HG02884 (cell line): ENCODE measurements at regions not wholly inside any gene's neighbourhood (a gene's known extent, or its start where the extent isn't known, plus 50 kb on each side); places are given as distances from the start of the nearest gene placed in this dataset.
"Not testable (repeated sequence)": the region's sequence is repeated elsewhere in the genome, so short reads cannot be mapped to it uniquely, and the experiment has no call there.

Source experiments
- ATAC-seq: cut with Tn5 transposase; IDR thresholded peaks from one replicate; pipeline ENCODE4 v1.9.1; 2021; ENCODE audit warnings: mild to moderate bottlenecking, moderate library complexity; ENCODE audit not compliant: unreplicated experiment

DNA sequence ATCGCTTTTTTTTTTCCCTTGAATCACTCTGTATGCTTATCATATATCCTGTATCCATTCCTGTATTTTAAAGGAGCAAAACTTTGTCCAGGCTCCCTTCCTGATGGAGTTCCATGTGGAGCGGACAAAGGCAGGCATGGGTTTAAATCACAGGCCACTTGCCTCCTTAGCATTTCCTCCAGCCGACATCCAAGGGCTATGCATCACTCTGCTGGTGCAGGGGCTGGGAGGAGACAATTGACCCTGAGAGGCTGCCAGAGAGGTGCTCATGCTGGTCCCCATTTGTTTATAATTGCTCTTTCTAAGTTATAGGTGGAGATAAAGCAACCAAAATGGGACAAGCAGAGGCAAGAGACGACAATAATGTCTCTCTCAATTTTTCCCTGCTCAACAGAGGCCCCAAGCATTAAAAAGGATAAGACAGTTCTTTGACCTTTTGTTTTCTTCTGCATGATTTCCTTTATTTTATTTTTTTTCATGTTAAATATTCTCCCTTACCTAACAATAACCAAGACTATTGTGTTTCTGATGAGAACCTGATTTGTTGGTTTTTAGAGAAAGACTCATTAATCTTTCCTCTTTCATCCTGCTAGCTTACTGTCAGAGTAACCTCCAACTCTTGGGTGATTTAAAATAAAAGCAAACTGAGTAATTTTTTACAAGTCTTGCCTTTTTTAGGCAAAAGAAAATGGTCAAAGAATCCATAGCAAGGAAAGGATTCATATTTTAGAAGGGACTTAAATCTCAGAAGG, 353.7 kb downstream of the ADGRL2 start:
- ATAC-seq = no peak

DNA sequence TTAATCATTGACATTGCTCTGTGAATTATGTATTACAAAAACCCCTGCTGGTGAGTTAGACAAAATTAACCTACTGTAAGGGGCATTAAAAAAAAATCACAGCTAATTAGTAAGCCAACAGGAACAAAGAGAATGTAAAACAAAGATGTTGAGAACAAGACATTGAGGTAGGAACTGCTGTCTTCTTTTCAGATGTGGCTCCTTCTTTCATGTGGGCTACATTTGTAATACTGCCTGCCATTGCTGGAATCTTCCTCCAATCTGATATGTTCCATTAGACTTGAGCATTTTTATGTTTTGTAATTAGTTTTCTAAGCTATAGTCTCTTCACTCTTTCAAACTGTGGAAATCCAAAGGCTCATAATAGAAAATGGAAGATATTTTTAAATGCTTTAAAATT, 353.0 kb downstream of the ADGRL2 start:
- no peak for ATAC-seq

DNA sequence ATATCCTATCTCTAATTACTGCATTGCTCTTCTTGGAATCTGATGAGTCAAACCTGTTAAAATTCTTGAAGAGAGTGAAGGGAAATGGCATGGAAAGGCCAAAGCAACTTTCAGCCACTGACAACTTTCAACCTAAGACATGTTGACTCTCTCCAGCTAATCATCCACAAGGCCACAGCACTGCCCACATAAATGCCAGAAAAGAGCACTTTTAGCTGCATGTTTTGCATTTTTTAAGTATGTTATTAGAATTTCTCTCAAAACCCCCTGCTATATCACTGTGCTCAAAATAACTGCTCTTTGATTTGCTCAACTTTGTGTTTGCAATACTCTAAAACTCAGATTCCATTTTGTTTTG, 352.5 kb downstream of the ADGRL2 start:
- ATAC-seq = no peak

DNA sequence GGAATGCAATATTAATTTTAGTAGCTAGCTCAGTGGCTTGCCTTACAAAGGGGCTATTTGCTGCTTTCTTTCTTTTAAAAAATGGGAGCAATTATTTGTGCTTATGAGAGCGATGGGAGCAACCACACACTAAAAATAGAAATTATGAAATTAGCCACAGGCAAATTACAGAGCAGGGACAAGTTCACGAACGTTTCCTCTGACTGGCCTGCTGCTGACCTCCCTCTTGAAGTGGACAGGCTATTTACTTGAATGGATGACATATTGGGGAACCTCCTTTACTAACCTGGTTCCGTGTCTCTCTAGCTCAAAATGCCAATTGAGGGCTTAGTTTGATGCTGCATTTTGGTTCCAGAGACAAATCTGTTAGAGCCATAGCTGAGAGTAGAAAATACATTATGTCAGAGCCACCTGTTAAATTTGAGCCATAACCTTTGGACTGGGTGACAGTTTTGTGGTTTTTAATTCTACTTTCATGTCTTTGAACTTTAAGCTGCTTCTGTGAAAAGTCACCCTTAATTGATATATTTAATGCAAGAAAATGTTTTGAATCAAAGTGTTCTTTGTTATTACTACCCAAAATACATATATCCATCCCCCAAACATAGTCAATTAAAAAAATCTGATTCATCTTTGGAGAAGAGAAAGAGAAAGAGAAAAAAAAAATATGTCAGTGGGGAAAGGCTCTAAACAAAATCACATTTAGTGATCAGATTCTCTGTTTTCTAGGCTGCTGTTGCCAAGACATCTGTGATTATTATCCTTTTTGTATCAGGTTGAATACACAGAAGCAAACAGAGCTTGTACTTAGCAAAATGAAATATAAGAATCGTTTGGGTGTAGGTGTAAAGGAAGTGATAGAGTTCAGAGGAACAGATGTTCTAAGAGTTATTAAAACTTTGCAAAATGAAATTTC, 351.9 kb downstream of the ADGRL2 start:
- ATAC-seq = no peak

DNA sequence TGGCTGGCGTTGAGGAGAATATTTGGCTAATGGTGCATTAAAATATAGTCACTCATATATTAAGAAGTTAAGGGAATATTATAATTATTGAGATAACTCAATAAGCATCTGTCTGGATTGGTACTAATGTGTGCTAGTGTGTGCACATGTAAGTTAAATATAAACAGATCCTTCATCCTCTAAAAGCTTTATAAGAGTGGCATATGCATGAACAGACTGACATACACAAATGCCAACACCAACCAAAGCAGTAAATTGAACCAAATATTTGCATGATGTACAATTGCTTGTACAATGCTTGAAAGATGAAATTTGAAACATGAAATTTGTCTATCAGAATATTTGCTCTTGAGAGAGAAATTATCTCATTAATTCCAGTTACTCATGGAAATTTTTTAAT, 344.9 kb downstream of the ADGRL2 start:
- ATAC-seq = no peak

DNA sequence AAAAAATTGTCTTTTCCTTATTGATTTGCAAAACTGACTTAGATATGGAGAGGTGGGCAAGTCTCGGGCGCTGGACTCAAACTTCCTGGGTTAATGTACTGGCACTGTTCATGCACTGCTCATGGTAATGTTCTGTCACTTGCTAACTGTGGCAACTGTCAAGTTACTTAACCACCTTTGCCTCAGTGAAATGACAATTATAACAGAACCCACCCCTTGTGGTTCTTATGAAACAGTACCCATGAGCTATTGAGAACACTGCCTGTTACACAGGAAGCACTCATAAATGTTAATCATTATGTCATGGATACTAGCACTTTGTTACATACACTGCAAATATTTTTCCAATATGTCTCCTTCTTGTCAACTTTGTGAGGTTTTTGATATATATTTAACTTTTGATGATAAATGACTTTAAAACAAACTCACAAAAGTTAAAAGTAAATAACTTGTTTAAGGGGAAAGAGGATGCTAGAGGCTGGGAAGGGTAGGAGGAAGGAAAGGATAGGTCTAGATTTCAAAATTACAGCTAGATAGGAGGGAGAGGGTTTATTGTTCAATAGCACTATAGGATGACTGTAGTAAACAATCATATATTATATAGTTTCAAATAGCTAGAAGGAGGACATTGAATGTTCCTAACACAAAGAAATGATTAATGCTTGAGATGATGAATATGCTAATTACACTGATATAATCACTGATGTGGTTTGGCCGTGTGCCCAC, 342.5 kb downstream of the ADGRL2 start:
- no peak for ATAC-seq

DNA sequence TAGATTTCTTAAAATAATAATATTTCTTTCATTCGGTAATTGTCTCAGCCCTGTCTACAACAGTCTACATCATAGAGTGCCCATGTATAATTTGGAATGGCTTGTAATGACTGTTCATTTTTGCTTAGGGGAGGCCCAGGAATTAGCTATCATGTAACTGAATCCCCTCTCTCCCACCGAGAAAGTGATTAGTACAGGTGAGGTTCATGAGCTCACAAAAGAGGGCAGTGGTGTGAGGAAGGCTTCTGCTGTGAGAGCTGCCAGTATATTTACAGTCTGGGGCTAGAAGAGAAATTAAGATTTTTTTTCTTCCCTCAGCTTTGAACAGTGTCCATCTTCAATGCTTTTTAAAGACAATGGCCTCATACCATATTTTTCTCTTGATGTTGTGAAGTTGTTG, 340.7 kb downstream of the ADGRL2 start:
- ATAC-seq = no peak

DNA sequence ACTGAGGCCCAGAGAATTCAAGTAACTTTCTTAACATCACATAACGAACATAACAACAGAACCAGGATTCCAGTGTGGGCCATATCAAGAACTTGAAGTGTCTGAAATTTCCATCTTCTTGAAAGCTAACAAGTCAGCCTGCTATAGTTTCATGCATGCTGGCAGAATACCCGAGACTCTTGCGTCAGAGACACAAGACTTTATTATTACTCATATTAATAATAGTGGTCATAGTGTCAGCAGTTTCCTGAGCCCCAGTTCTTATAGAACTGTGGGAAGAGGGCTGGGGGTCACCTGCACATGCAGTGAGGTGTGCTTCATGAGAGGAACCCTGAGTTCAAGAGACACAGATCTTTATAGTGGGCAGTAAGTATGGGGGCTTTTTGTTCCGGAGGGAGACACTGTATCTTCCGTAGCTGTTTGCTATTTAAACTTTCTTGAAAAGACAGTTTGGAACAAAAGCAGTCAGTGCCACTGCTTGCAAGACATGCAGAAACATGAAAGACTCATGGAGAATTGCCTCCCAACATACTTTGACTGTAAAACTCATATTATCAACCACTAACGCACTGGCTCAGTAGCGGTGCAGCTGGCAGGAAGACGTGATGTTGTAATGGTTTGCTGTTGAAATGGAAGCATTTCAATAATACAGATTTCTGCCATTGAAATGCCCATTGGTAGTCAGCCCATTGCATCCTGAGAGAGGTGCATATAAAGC, 339.2 kb downstream of the ADGRL2 start:
- ATAC-seq = no peak

DNA sequence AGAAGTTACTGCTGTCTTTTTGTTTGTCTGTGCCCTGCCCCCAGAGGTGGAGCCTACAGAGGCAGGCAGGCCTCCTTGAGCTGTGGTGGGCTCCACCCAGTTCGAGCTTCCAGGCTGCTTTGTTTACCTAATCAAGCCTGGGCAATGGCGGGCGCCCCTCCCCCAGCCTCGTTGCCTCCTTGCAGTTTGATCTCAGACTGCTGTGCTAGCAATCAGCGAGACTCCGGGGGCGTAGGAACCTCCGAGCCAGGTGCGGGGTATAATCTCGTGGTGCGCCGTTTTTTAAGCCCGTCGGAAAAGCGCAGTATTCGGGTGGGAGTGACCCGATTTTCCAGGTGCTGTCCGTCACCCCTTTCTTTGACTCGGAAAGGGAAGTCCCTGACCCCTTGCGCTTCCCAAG, 335.6 kb downstream of the ADGRL2 start:
- ATAC-seq = not testable (repeated sequence)

DNA sequence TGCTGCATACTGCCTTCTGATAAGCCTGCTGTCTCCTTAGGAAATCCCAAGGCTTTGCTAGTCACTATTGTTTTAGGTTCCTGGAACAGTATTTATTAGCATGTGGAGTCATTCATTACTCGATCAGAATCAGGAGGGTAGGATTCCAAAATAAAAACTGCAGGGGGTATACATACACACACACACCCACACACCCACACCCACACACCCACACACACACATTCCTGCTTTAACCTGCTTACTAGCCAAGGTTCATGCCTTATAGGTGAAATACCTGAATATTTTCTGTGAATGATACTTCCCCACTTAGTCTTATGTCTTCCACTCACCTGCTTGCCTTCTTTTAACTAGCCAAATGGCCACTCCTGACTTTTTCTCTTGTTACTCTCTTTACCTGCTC, 325.1 kb downstream of the ADGRL2 start:
- ATAC-seq = no peak

DNA sequence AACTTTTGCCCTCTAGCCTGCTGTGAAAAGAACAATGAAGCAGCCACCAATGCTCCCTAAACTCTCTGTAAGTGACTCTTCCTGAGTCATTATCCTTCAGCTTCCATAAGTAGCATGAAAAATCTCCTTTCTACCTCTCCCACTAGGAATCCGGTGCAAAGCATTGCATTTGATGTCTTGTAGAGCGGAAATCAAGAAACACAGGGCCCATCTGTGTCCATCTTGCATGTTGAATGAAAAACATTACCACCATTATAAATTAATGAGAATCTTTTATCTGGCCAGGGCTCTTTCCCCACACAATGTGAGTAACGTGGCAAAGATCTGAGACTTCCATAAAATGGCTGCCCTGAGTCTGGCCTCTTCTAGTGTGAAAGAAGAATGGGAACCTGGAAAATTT, 324.4 kb downstream of the ADGRL2 start:
- no peak for ATAC-seq

DNA sequence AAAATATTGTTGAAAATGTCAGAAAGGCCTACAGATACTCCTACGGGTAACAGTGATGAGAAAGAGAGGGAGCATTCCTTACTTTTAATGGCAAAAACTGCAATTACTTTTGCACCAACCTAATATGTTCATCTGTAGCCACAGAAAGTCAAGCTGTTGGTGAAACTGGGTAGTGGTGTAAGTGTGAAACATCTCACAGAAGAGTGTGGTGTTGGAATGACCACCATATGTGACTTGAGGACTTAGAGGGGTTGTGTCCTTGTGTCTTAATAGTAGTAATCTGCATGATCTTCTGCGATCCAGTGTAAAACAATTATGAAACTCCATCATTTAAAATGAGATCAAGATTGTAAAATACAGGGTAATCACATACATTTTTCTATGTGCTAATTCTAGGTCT, 320.7 kb downstream of the ADGRL2 start:
- ATAC-seq = no peak

DNA sequence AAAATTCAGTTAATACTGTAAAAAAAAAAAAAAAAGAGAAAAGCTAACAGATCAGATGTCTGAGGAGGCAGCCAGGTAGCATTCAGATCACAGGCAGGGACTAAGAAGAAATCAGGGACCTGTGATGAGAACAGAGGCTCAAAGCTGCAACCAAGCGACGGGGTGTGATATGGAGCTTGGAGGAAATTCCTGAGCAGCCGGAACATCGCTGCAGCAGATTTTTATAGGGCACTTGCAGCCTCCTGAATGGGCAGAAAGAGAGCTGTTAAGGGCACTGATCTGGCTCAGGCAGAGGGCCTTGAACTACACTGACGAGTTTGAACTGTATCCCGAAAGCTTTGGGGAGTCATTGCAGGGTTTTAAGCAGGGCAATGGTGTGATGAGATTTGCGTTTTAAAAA, 315.4 kb downstream of the ADGRL2 start:
- no peak for ATAC-seq

DNA sequence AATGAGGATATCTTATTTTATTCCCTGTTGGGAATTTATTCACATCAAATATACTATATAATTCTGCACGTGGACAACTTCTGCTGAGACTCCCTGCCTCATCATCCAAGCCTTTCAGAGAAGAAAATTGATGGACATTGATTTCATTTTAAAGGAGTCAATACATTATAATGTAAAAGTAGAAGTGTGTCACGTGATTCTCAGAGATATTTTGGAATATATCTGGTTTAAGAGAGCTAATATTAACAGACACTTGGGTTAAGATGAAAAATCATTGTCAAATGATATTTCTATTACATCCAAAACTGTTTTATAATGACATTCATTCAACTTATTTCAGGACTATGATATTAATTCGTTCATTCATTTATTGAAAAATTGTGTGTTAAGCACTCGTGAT, 314.2 kb downstream of the ADGRL2 start:
- no peak for ATAC-seq

DNA sequence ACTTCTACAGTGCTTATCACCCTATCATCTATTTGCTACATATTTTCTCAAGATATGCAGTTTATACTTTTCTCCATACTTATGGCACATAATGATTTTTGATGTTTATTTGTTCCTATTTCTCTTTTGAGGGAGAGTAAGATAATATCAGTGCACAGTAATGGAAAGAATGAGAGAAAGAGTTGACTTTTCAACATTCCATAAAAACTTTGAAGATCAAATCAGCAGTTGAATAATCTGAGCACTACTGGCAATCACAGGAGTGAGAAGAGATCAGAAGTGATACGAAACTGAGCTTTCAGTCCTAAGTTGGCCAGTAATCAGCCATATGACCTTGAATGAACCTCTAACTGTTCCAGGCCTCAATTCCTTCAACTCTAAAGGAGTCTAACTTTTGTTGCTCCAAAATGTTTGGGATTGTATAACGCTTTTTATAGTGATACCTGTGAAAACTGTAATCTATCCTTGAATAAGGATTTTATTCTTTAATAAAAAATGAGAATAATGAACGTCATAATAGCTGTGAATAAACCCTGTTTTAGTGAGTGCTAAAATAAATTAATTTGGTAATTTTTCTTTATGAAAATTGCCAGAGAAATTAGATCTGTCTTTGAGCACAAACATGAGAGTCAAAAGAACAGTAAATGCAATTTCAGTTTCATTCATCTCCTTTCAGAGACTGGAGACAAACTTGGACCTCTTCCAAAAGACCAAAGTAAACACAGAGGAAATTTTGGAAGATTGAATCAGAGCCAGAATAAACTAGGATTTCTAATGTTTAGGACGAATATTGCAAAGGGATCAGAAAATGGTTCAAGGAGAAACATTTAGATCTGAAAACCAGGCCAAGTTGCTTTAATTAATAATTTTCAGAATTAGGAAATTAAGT, 309.9 kb downstream of the ADGRL2 start:
- ATAC-seq = no peak

DNA sequence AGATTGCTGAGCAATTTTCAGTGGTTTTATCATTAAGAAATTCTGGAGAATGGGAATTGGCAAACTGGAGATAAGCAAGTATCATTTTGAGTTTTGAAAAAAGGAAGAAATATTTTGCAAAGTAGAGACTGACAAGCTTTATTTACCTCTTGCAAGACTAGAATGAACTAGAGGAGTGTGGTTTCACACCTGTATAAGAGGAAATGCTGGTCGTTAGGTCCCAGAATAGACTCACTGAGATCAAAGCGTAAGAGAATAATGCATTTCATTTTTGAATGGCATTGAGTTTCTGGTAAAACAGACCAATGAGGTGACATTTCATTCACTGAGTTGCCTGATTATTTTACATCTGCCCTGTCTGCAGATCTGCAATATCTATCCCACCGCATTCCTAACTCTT, 308.1 kb downstream of the ADGRL2 start:
- no peak for ATAC-seq

DNA sequence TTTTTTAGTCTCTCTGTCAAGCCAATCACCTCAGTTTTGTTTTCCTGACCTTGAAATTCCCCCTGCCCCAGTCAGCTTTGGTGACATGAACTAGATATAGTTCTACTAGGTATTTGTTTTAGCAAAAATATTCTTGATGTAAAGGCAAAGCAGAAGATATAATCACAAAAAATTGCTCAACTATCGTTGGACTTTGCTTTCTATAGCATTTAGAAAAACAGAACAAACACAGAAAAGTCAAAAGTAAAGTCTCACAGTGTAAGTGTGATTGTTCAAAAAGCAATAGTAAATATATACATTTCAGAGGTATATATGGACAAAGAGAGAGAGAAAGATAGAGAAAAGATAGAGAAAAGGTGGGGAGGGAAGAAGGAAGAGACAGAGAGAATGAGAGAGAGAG, 305.9 kb downstream of the ADGRL2 start:
- ATAC-seq = no peak

DNA sequence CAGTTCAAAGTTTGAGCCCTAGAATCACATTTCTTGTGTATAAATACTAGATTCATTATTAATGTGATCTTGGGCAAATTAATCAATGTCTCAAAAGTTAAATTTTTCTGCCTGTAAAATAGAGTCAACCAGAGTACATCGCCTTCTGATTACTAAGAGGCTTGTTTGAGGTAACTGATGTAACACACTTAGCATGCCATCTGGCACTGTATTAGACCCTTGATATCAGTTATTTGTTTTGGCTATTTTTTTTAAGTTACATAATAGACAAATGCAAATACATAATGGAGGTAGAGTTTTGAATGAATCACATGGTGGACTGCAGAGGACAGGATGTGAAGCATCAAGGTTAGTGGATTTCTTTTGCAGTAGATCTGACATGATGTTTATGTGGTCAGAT, 298.4 kb downstream of the ADGRL2 start:
- no peak for ATAC-seq

DNA sequence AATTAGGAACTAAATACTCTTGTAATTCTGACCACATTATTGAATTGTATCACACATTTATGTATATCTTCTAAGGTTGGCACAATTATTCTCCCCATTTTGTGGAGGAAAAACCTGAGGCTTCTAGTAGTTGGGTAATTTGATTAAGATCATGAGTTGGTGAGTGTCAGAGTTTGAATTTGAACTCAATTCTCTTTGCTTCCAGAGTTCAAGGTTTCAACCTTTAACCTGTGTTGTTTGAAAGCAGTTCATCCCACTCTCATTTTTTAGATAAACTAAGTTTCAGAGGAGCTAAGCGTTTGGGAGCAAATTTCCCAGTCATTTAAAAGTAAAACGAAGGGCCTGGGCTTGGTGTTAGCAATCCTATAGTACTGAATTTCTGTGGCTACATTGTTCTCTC, 293.4 kb downstream of the ADGRL2 start:
- no peak for ATAC-seq

DNA sequence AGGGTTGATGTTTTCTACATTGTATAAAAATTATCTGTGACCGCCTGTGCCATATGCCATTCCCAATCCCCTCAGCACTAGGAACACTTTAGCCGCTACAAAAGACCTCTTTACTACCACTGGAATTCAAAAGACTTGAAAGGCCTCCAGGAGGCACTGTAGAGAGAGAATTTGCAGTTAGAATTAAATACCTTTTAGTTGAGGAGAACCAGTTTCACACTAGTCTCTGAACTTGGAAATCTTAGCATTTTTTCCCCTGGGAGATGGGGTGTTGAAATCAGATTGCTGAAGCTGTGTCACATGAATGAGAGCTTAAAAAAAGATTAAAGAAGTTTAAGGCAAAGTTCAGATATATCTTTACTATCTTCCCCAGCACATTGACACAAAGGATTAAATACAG, 291.0 kb downstream of the ADGRL2 start:
- ATAC-seq = no peak
